H7 (cell line): ENCODE measurements at regions not wholly inside any gene's neighbourhood (a gene's known extent, or its start where the extent isn't known, plus 50 kb on each side); places are given as distances from the start of the nearest gene placed in this dataset.

ENCODE experiments used
- DNase-seq: peaks from one replicate; pipeline ENCODE4 v3.0.0; 2012
- H3K27me3 ChIP-seq: 2 replicates; pipeline ENCODE4 v1.6.0; 2011; ENCODE audit warnings: mild to moderate bottlenecking, low read length; ENCODE audit not compliant: control insufficient read depth, insufficient read depth
- H3K36me3 ChIP-seq: replicated peaks from 2 replicates; pipeline ENCODE4 v1.5.1; 2011; ENCODE audit warnings: low read length; ENCODE audit not compliant: control insufficient read depth, insufficient read depth
- H3K4me3 ChIP-seq: 2 replicates; pipeline ENCODE4 v1.5.1; 2011; ENCODE audit warnings: low read depth, mild to moderate bottlenecking, control low read depth, low read length, moderate library complexity; ENCODE audit not compliant: insufficient read depth

GRCh38 chr12:93107514-93108312 lies 178.6 kb upstream of the EEA1 start:
- no peak overlapping the region for H3K4me3 ChIP-seq
- DNase-seq, result no peak
- no peaks in the 10 kb centered on the region for H3K36me3 ChIP-seq
- no peaks in the 10 kb centered on the region for H3K27me3 ChIP-seq

- H3K27me3 ChIP-seq, result no peaks in the 10 kb centered on the region
- DNase-seq, result no peak
Measured at GRCh38 chr12:93108985-93109384, 179.9 kb upstream of the EEA1 start.

DNA sequence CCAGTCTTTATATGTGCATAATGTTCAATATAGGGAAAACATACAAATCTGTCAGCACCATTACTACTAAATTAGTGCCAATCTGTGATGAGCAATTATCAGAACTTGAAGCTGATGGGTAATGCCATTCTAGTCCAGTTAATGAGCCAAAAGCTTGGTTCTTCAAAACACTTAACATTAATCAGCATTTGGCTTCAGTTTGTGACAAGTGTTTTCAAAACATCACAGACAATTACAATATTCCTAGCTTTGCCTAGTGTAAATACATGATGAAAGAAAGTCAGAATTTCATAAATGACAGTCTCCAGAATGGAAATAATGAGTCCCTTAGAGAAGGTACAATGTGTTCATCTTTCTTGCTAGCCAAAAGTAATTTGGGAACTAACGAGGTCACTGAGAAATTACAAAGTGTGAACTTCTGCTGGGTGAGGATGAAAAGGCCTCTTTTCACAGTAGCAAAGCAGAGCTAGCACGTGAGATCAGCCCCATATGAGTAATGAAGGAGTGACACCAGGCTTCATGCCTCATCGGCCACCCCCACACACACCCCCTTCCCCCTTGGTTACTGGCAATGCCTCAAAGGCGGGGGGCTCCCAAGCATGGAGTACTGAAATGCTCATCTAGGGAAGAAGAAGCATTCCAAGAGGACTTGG lies 180.6 kb upstream of the EEA1 start:
- H3K27me3 ChIP-seq, result no peaks in the 10 kb centered on the region
- H3K4me3 ChIP-seq, result no peak overlapping the region
- no peaks in the 10 kb centered on the region for H3K36me3 ChIP-seq
- DNase-seq, result no peak

More at GRCh38 chr12:93108985-93109384, 179.9 kb upstream of the EEA1 start:
- Histone ChIP-seq H3K4me3 (no peak overlapping the region), H3K36me3 (no peaks in the 10 kb centered on the region)

DNA sequence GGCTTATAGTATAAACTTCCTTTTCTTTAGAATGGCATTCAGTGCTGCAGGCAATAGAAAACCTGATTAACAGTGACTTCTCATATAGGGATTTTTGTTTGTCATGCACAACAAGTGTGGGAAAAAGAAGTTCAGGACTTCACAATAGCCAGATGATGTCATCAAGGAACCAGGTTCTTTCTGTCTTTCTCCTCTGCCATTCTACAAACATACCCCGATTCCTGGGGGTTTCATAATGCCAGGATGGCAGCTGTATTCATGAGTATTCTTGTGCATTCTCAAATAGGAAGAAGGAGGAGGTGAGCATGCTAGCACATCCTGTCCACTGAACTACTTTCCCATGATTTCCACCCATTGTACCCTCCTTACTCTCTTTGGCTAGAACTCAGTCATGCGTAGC lies 182.7 kb upstream of the EEA1 start:
- Histone ChIP-seq H3K4me3 (no peak overlapping the region), H3K36me3 (no peaks in the 10 kb centered on the region), H3K27me3 (no peaks in the 10 kb centered on the region)
- no peak for DNase-seq

DNA sequence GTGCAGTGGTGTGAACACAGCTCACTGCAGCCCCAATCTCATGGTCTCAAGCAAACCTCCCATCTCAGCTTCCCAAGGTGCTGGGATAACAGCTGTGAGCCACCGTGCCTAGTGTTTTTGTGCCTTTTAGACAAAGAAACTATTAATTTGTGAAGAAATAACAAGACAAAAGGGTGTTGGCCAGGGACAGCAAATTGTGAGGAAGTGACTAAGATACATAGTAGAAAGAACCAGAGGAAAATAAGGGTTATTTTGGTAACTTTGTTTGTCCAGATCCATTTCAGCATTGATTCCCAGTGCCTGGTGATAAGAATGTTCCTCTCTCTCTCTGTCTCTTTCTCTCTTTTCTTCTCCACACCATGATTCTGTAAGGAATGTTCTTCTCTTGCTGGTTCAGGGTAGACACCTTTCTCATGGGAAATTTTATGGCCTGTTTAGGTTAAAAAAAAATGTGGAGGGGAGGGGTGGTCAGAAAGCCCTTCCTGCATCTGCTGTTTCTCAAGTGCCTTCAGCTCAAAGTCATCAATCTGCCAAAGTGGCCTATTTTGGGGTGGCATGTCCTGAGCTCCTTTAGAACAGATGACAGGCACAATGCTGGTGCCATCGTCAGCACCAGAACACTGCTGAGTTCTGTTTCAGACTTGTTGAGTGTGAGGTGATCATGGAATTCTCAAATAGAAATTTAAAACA lies 184.4 kb upstream of the EEA1 start:
- DNase-seq, result no peak
- Histone ChIP-seq H3K36me3 (no peaks in the 10 kb centered on the region), H3K27me3 (no peaks in the 10 kb centered on the region), H3K4me3 (no peak overlapping the region)

GRCh38 chr12:93115198-93115601 lies 186.1 kb upstream of the EEA1 start:
- H3K36me3 ChIP-seq, result no peaks in the 10 kb centered on the region
- DNase-seq, result no peak

GRCh38 chr12:93115646-93116045 lies 186.6 kb upstream of the EEA1 start:
- Histone ChIP-seq H3K4me3 (no peak overlapping the region), H3K27me3 (no peaks in the 10 kb centered on the region), H3K36me3 (no peaks in the 10 kb centered on the region)
- DNase-seq, result no peak

More at GRCh38 chr12:93115198-93115601, 186.1 kb upstream of the EEA1 start:
- Histone ChIP-seq H3K4me3 (no peak overlapping the region), H3K27me3 (no peaks in the 10 kb centered on the region)

DNA sequence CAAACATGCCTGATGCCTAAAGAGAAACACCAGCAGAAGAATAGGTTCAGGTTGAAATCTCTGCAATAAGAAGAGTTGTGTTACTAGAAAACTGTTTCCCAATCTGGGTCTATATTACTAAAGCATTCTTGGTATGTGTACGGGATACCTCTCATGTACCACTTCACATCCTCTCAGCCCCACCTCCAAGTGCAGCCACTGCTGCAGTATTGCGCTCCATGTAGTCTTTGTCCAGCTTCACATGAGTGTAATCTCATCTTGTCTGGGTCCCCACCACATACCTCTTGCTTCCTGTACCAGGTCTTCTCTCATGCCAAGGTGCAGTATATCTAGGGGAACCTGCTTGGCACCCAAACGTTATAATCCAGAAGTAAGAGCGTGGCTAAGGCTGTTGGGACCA lies 187.5 kb upstream of the EEA1 start:
- no peak for DNase-seq
- Histone ChIP-seq H3K4me3 (no peak overlapping the region), H3K36me3 (no peaks in the 10 kb centered on the region), H3K27me3 (no peaks in the 10 kb centered on the region)

GRCh38 chr12:93121729-93122488 lies 192.8 kb upstream of the EEA1 start:
- Histone ChIP-seq H3K36me3 (no peaks in the 10 kb centered on the region), H3K4me3 (no peak overlapping the region), H3K27me3 (no peaks in the 10 kb centered on the region)
- no peak for DNase-seq

DNA sequence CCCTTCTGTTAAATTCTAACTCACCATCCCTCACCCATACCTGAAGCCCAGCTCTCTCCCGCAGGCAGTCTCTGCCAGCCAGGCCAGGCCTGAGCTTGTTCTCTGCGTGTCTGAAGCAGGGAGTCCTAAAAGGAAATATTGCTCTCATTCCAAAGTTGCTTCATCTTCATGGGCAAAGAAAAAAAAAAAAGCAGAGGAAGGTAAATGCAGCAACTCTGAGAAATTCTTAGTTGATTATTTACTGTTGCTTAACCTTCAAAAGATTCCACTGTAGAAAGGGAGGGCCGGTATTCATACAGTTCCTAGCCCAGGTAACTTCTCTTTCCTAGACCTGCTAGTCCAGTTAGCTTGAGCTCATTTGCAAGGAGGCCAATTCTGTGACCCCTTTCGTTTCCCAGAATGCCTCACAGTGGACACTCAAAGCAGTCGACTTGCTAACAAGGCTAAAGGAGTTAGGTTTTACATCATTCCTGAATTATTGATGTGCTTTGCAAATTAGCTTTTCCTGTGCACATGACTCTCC lies 193.5 kb upstream of the EEA1 start:
- H3K27me3 ChIP-seq, result no peaks in the 10 kb centered on the region
- no peak for DNase-seq
- no peak overlapping the region for H3K4me3 ChIP-seq
- no peaks in the 10 kb centered on the region for H3K36me3 ChIP-seq

GRCh38 chr12:93125126-93125525 lies 196.0 kb upstream of the EEA1 start:
- Histone ChIP-seq H3K36me3 (no peaks in the 10 kb centered on the region), H3K4me3 (no peak overlapping the region), H3K27me3 (no peaks in the 10 kb centered on the region)
- DNase-seq, result no peak

- no peak for DNase-seq
- H3K27me3 ChIP-seq, result no peaks in the 10 kb centered on the region
- no peaks in the 10 kb centered on the region for H3K36me3 ChIP-seq
- H3K4me3 ChIP-seq, result no peak overlapping the region
Measured at GRCh38 chr12:93126069-93126474, 197.0 kb upstream of the EEA1 start.

DNA sequence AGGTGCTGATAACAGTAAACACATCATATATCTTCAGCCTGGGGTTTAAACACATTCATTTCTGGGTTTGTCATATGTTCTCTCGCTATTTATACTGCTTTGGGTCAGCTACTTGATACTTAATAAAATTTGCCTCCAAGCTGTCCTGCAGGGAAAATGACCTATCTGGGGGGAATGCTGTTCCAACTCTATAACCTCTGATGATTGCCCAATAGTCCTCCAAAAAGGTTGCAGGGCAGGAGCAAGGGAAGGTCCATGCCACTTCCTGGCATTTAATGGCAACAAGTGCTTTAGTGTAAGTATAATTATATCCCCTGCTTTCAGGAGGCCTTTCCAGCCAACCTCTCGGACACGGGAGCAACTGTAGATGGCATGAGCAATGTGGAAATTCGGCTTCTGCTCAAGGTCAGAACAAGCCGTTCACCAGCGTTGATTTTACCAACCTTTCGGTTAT lies 198.0 kb upstream of the EEA1 start:
- Histone ChIP-seq H3K36me3 (no peaks in the 10 kb centered on the region), H3K4me3 (no peak overlapping the region), H3K27me3 (no peaks in the 10 kb centered on the region)
- no peak for DNase-seq
